OCI-LY7 (cell line): ENCODE measurements at regions not wholly inside any gene's neighbourhood (a gene's known extent, or its start where the extent isn't known, plus 50 kb on each side); places are given as distances from the start of the nearest gene placed in this dataset.

Experiments used
- BruUV-seq: library from RNA; stranded (reverse); fragments of 400-500 nt; replicated peaks from 2 replicates; lab custom pipeline; 2021; lab: Mats Ljungman, UMichigan
- CTCF ChIA-PET: fragments of 300-600 bp; sonication (Branson Sonifier 250); formaldehyde crosslinking; loops from one replicate; lab custom pipeline; 2022; ENCODE audit warnings: antibody characterized with exemption; ENCODE audit not compliant: unreplicated experiment; lab: Charles Lee
- POLR2A ChIA-PET: fragments of 300-600 bp; sonication (Branson Sonifier 250); formaldehyde crosslinking; loops from one replicate; lab custom pipeline; 2022; ENCODE audit warnings: antibody characterized with exemption; lab: Charles Lee
- DNase-seq: peaks from one replicate; pipeline ENCODE4 v3.0.0-alpha.2; 2015; ENCODE audit warnings: low spot score
- H2AFZ ChIP-seq: fragments of 200-600 bp; sonication (generic), shearing (Covaris generic); 2 replicates; pipeline ENCODE4 v1.6.1; 2014; ENCODE audit warnings: mild to moderate bottlenecking, antibody characterized with exemption, low read length, moderate library complexity
- H3K27ac ChIP-seq: fragments of 200-600 bp; sonication (generic); 2 replicates; pipeline ENCODE4 v1.5.1; 2014; ENCODE audit warnings: mixed run types, low read depth, mild to moderate bottlenecking, moderate library complexity, low read length, inconsistent platforms; ENCODE audit not compliant: poor library complexity, severe bottlenecking
- H3K36me3 ChIP-seq: fragments of 200-600 bp; sonication (generic); 2 replicates; pipeline ENCODE4 v1.6.1; 2014; ENCODE audit warnings: mild to moderate bottlenecking, antibody characterized with exemption, low read length, moderate library complexity, mixed read lengths; ENCODE audit not compliant: insufficient read depth
- H3K4me1 ChIP-seq: fragments of 200-600 bp; sonication (generic); 2 replicates; pipeline ENCODE4 v1.5.1; 2014; ENCODE audit warnings: mild to moderate bottlenecking, low read length; ENCODE audit not compliant: insufficient read depth, poor library complexity, severe bottlenecking
- H3K4me2 ChIP-seq: fragments of 200-600 bp; sonication (generic); 2 replicates; pipeline ENCODE4 v1.6.1; 2014; ENCODE audit warnings: mild to moderate bottlenecking, low read length
- H3K4me3 ChIP-seq: fragments of 200-600 bp; sonication (generic); 2 replicates; pipeline ENCODE4 v1.5.1; 2014; ENCODE audit warnings: mild to moderate bottlenecking, low read depth, low read length; ENCODE audit not compliant: poor library complexity, severe bottlenecking
- H3K79me2 ChIP-seq: fragments of 200-600 bp; sonication (generic); 2 replicates; pipeline ENCODE4 v1.6.1; 2016; ENCODE audit warnings: low read depth, mild to moderate bottlenecking, low read length, moderate library complexity, mixed read lengths; ENCODE audit not compliant: insufficient read depth
- H3K9me2 ChIP-seq: fragments of 200-600 bp; sonication (generic); 2 replicates; pipeline ENCODE4 v1.6.1; 2016; ENCODE audit warnings: mild to moderate bottlenecking, low read length, mixed read lengths; ENCODE audit not compliant: insufficient read depth
- H3K9me3 ChIP-seq: fragments of 200-600 bp; sonication (generic); 2 replicates; pipeline ENCODE4 v1.6.1; 2014; ENCODE audit warnings: mild to moderate bottlenecking, mixed run types, low read length, mixed read lengths
- H4K20me1 ChIP-seq: fragments of 200-600 bp; sonication (generic); 2 replicates; pipeline ENCODE4 v1.6.1; 2014; ENCODE audit warnings: mild to moderate bottlenecking, antibody characterized with exemption, low read length, moderate library complexity, mixed read lengths; ENCODE audit not compliant: insufficient read depth
- CTCF ChIP-seq: fragments of 200-600 bp; sonication (generic); conservative IDR thresholded peaks from 2 replicates; pipeline ENCODE4 v1.5.1; 2014; ENCODE audit warnings: mild to moderate bottlenecking, antibody characterized with exemption, low read length, moderate library complexity, mixed read lengths
- EZH2phosphoT487 ChIP-seq: fragments of 200-600 bp; sonication (generic); IDR thresholded peaks from 2 replicates; pipeline ENCODE4 v1.6.1; 2018; ENCODE audit warnings: low read depth, borderline replicate concordance, mild to moderate bottlenecking, mixed run types, antibody characterized with exemption, low read length, moderate library complexity, mixed read lengths
- intact Hi-C: fragments of 100-400 bp; cut with micrococcal nuclease; formaldehyde crosslinking; loops from one replicate; pipeline ENCODE4 v1.10.0; 2022; ENCODE audit not compliant: unreplicated experiment

- Histone ChIP-seq H3K36me3 (no peaks in the 10 kb centered on the region), H3K27ac (no peak overlapping the region), H3K9me3 (no peaks in the 10 kb centered on the region), H2AFZ (no peak overlapping the region), H3K4me1 (no peaks in the 10 kb centered on the region), H4K20me1 (no peaks in the 10 kb centered on the region), H3K9me2 (no peaks in the 10 kb centered on the region), H3K79me2 (no peaks in the 10 kb centered on the region), H3K4me3 (no peak overlapping the region), H3K4me2 (no peak overlapping the region)
- no TSS peak for BruUV-seq
- TF ChIP-seq CTCF (no peak), EZH2phosphoT487 (no peak)
- intact Hi-C loops = no loop called here
- ChIA-PET CTCF (no interaction called here), POLR2A (no interaction called here)
- DNase-seq = no peak
Measured at GRCh38 chr11:101401245-101401644, 182.6 kb downstream of the TRPC6 start.

- Histone ChIP-seq H3K36me3 (no peaks in the 10 kb centered on the region), H4K20me1 (no peaks in the 10 kb centered on the region), H3K4me2 (no peak overlapping the region), H3K4me3 (no peak overlapping the region), H3K79me2 (no peaks in the 10 kb centered on the region), H3K27ac (no peak overlapping the region), H2AFZ (no peak overlapping the region), H3K9me2 (no peaks in the 10 kb centered on the region), H3K9me3 (no peaks in the 10 kb centered on the region), H3K4me1 (no peaks in the 10 kb centered on the region)
- POLR2A ChIA-PET = interaction anchor here (0.7 to 1.2 kb wide), 3 partner anchors 11 to 510 kb away, joined by 3 read pairs; no protein-coding TSS in a partner anchor
- no TSS peak for BruUV-seq
- intact Hi-C loops = no loop called here
- TF ChIP-seq EZH2phosphoT487 (no peak), CTCF (no peak)
- CTCF ChIA-PET = no interaction called here
- no peak for DNase-seq
Measured at GRCh38 chr11:101397979-101398378, 185.8 kb downstream of the TRPC6 start.

- CTCF ChIA-PET = no interaction called here
- no peaks in the 10 kb centered on the region for H3K9me3 ChIP-seq
- no peak overlapping the region for H3K27ac ChIP-seq
- H2AFZ ChIP-seq = no peak overlapping the region
- H3K4me3 ChIP-seq = no peak overlapping the region
- H4K20me1 ChIP-seq = no peaks in the 10 kb centered on the region
- H3K9me2 ChIP-seq = no peaks in the 10 kb centered on the region
- H3K4me1 ChIP-seq = no peaks in the 10 kb centered on the region
- no TSS peak for BruUV-seq
- intact Hi-C loops = no loop called here
- POLR2A ChIA-PET = no interaction called here
- H3K36me3 ChIP-seq = no peaks in the 10 kb centered on the region
- no peak overlapping the region for H3K4me2 ChIP-seq
- peak; percentile 3 for DNase-seq
- TF ChIP-seq CTCF (peak; percentile 58), EZH2phosphoT487 (no peak)
- no peaks in the 10 kb centered on the region for H3K79me2 ChIP-seq
Measured at GRCh38 chr11:101390539-101390938, 193.3 kb downstream of the TRPC6 start.
